Calu3 (cell line): ENCODE measurements at regions not wholly inside any gene's neighbourhood (a gene's known extent, or its start where the extent isn't known, plus 50 kb on each side); places are given as distances from the start of the nearest gene placed in this dataset.

Experiments
- BruUV-seq: library from RNA; stranded (reverse); fragments of 400-500 nt; replicated peaks from 2 replicates; lab custom pipeline; 2021; lab: Mats Ljungman, UMichigan
- CTCF ChIA-PET: fragments of 300-600 bp; sonication (Branson Sonifier 250); formaldehyde crosslinking; loops from one replicate; lab custom pipeline; 2022; ENCODE audit warnings: antibody characterized with exemption; lab: Charles Lee
- DNase-seq: peaks from one replicate; pipeline ENCODE4 v3.0.0; 2022
- H3K27ac Mint-ChIP-seq: one replicate; pipeline ENCODE4 v1.8.0; 2022; ENCODE audit warnings: mixed read lengths; ENCODE audit not compliant: unreplicated experiment
- H3K27me3 Mint-ChIP-seq: one replicate; pipeline ENCODE4 v1.8.0; 2022; ENCODE audit warnings: mixed read lengths; ENCODE audit not compliant: unreplicated experiment
- H3K36me3 Mint-ChIP-seq: one replicate; pipeline ENCODE4 v1.8.0; 2022; ENCODE audit warnings: mild to moderate bottlenecking, moderate library complexity, mixed read lengths; ENCODE audit not compliant: insufficient read depth, unreplicated experiment
- H3K4me1 Mint-ChIP-seq: one replicate; pipeline ENCODE4 v1.8.0; 2022; ENCODE audit warnings: mild to moderate bottlenecking, low read depth, mixed read lengths; ENCODE audit not compliant: unreplicated experiment
- H3K4me3 Mint-ChIP-seq: one replicate; pipeline ENCODE4 v1.8.0; 2022; ENCODE audit warnings: mild to moderate bottlenecking, low read depth, moderate library complexity, mixed read lengths; ENCODE audit not compliant: unreplicated experiment
- H3K9me3 Mint-ChIP-seq: one replicate; pipeline ENCODE4 v1.8.0; 2022; ENCODE audit warnings: low read depth, mixed read lengths; ENCODE audit not compliant: unreplicated experiment
- CTCF ChIP-seq: fragments of 200-600 bp; IDR thresholded peaks from one replicate; pipeline ENCODE4 v1.8.0; 2022; ENCODE audit warnings: antibody characterized with exemption; ENCODE audit not compliant: unreplicated experiment
- intact Hi-C: fragments of 100-400 bp; cut with micrococcal nuclease; formaldehyde crosslinking; loops from one replicate; pipeline ENCODE4 v1.10.0; 2022; ENCODE audit not compliant: unreplicated experiment

GRCh38 chr4:123597586-123597985, 201.0 kb downstream of the SPRY1 start:
- no peak for DNase-seq
- no peak for TF ChIP-seq CTCF
- Mint-ChIP-seq H3K4me3 (no peak overlapping the region), H3K4me1 (peaks cover 57% of the 10 kb centered on the region), H3K27me3 (no peaks in the 10 kb centered on the region), H3K27ac (no peak overlapping the region), H3K9me3 (no peaks in the 10 kb centered on the region), H3K36me3 (peaks cover 9% of the 10 kb centered on the region)
- CTCF ChIA-PET, result no interaction called here
- no TSS peak for BruUV-seq
- intact Hi-C loops, result no loop called here

- no TSS peak for BruUV-seq
- no peak for DNase-seq
- Mint-ChIP-seq H3K4me3 (no peak overlapping the region), H3K36me3 (peaks cover 9% of the 10 kb centered on the region), H3K4me1 (peaks cover 57% of the 10 kb centered on the region), H3K27ac (no peak overlapping the region), H3K9me3 (no peaks in the 10 kb centered on the region), H3K27me3 (no peaks in the 10 kb centered on the region)
- TF ChIP-seq CTCF, result no peak
- CTCF ChIA-PET, result interaction anchor here (0.6 to 1.1 kb wide), 2 partner anchors 34 to 199 kb away, joined by 3 to 4 read pairs; no protein-coding TSS in a partner anchor
- intact Hi-C loops, result no loop called here
These were observed 201.7 kb downstream of the SPRY1 start for GRCh38 chr4:123598331-123598730.

- Mint-ChIP-seq H3K9me3 (no peaks in the 10 kb centered on the region), H3K4me3 (no peak overlapping the region), H3K27ac (peak overlapping the region; percentile 81), H3K4me1 (peaks cover 50% of the 10 kb centered on the region), H3K36me3 (peaks cover 9% of the 10 kb centered on the region), H3K27me3 (no peaks in the 10 kb centered on the region)
- CTCF ChIA-PET, result interaction anchor here (0.6 to 1.3 kb wide), 4 partner anchors 11 to 200 kb away, joined by 3 to 7 read pairs (median 4); no protein-coding TSS in a partner anchor
- intact Hi-C loops, result no loop called here
- BruUV-seq, result no TSS peak
- TF ChIP-seq CTCF, result no peak
- no peak for DNase-seq
These were observed 202.7 kb downstream of the SPRY1 start for GRCh38 chr4:123599061-123599919.

GRCh38 chr4:123599920-123600810, 203.6 kb downstream of the SPRY1 start:
- CTCF ChIA-PET, result interaction anchor here (1.0 to 1.3 kb wide), 2 partner anchors 12 to 111 kb away, joined by 3 to 7 read pairs; no protein-coding TSS in a partner anchor
- BruUV-seq, result no TSS peak
- H3K9me3 Mint-ChIP-seq, result no peaks in the 10 kb centered on the region
- intact Hi-C loops, result loop anchor here (1.0 to 5.0 kb wide), 3 partner anchors 12 to 53 kb away; no protein-coding TSS in a partner anchor
- H3K27ac Mint-ChIP-seq, result peak overlapping the region; percentile 81
- no peaks in the 10 kb centered on the region for H3K27me3 Mint-ChIP-seq
- TF ChIP-seq CTCF, result no peak
- peak; percentile 80 for DNase-seq
- no peak overlapping the region for H3K4me3 Mint-ChIP-seq
- peaks cover 50% of the 10 kb centered on the region for H3K4me1 Mint-ChIP-seq
- peaks cover 9% of the 10 kb centered on the region for H3K36me3 Mint-ChIP-seq
